SK-N-MC (cell line): ENCODE measurements at regions not wholly inside any gene's neighbourhood (a gene's known extent, or its start where the extent isn't known, plus 50 kb on each side); places are given as distances from the start of the nearest gene placed in this dataset.

ENCODE experiments used
- EZH2 ChIP-seq: fragments of 200-600 bp; sonication (generic); IDR thresholded peaks from one replicate; pipeline ENCODE4 v1.6.1; 2017; ENCODE audit warnings: antibody characterized with exemption
- FOXP2 ChIP-seq: optimal IDR thresholded peaks from 2 replicates; pipeline ENCODE3; 2011; ENCODE audit warnings: mild to moderate bottlenecking, moderate library complexity; ENCODE audit not compliant: insufficient read depth; ENCODE audit errors: extremely low read length, control extremely low read depth
- POLR2AphosphoS5 ChIP-seq: IDR thresholded peaks from 2 replicates; pipeline ENCODE4 v1.6.1; 2012; ENCODE audit warnings: mild to moderate bottlenecking, low read depth, low read length, borderline replicate concordance

- TF ChIP-seq POLR2AphosphoS5 (no peak), EZH2 (no peak), FOXP2 (no peak)
Observed at GRCh38 chr3:148246291-148246923, 451.3 kb upstream of the AGTR1 start.
